T1000 (cell line): ENCODE measurements at regions not wholly inside any gene's neighbourhood (a gene's known extent, or its start where the extent isn't known, plus 50 kb on each side); places are given as distances from the start of the nearest gene placed in this dataset.
A peak's percentile ranks its signal among the peaks of the same experiment; 100 is the strongest.

Experiments
- DNase-seq: peaks from one replicate; lab custom pipeline; 2025; ENCODE audit warnings: mixed read lengths; lab: John Stamatoyannopoulos, UW

GRCh38 chr1:186557147-186557777 is 96.3 kb upstream of the PDC start:
- DNase-seq = no peak

- DNase-seq = no peak
These were observed 89.9 kb upstream of the PDC start for GRCh38 chr1:186550832-186551231.

GRCh38 chr1:186541003-186541402 is 80.1 kb upstream of the PDC start:
- no peak for DNase-seq

GRCh38 chr1:186540521-186540920 is 79.6 kb upstream of the PDC start:
- no peak for DNase-seq

GRCh38 chr1:186536273-186536890 is 75.5 kb upstream of the PDC start:
- no peak for DNase-seq

- DNase-seq = no peak
These were observed 74.6 kb upstream of the PDC start for GRCh38 chr1:186535388-186536133.

- no peak for DNase-seq
These were observed 73.5 kb upstream of the PDC start for GRCh38 chr1:186534401-186534800.

- no peak for DNase-seq
These were observed 71.6 kb upstream of the PDC start for GRCh38 chr1:186532466-186532865.

GRCh38 chr1:186531561-186532165 is 70.7 kb upstream of the PDC start:
- DNase-seq = peak; percentile 24

GRCh38 chr1:186530109-186530508 is 69.2 kb upstream of the PDC start:
- DNase-seq = no peak

- no peak for DNase-seq
These were observed 59.1 kb upstream of the PDC start for GRCh38 chr1:186519982-186520381.

GRCh38 chr1:186518822-186519381 is 58.0 kb upstream of the PDC start:
- no peak for DNase-seq

- DNase-seq = no peak
These were observed 57.5 kb upstream of the PDC start for GRCh38 chr1:186518395-186518794.

GRCh38 chr1:186514367-186514766 is 53.5 kb upstream of the PDC start:
- DNase-seq = no peak

GRCh38 chr1:186513526-186513925 is 52.6 kb upstream of the PDC start:
- DNase-seq = no peak

GRCh38 chr1:186512698-186513457 is 52.0 kb upstream of the PDC start:
- DNase-seq = no peak

GRCh38 chr1:186511761-186512637 is 51.1 kb upstream of the PDC start:
- DNase-seq = peak; percentile 18
